ENCODE measurements at regions not wholly inside any gene's neighbourhood (a gene's known extent, or its start where the extent isn't known, plus 50 kb on each side); places are given as distances from the start of the nearest gene placed in this dataset.
"Not testable (repeated sequence)": the region's sequence is repeated elsewhere in the genome, so short reads cannot be mapped to it uniquely, and the experiment has no call there.

GRCh38 chr4:20159516-20159915 lies 92.2 kb upstream of the SLIT2 start:
- no peak overlapping the region for H3K4me3 Mint-ChIP-seq
- H3K4me1 Mint-ChIP-seq: no peaks in the 10 kb centered on the region
- no peak overlapping the region for H3K27ac Mint-ChIP-seq
- no peak for ATAC-seq (ENCODE audit: low read depth)
- no peaks in the 10 kb centered on the region for H3K36me3 Mint-ChIP-seq
- H3K9me3 Mint-ChIP-seq: no peaks in the 10 kb centered on the region
- DNase-seq (ENCODE audit: low spot score in 2 of 2): no peak
- H3K27me3 Mint-ChIP-seq: no peaks in the 10 kb centered on the region

DNA sequence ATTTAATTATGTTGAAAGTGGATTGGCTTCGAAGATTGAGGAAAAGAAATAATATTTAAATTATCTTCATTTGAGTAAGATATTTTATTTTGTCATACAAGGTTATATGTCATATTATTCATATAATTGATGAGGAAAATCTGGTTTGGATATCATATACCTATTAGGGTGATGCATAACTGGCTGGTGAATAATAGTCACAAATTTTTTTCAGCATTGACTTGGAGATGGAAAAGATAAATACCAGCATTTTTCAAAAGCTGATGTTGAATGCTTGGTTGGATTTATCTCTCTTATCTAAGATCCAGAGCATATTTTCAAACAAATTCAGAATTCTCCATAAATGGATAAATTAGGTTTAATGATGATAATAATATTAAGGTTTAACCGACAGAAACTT lies 93.5 kb upstream of the SLIT2 start:
- ATAC-seq (ENCODE audit: low read depth) (no peak), DNase-seq (ENCODE audit: low spot score in 2 of 2) (no peak)
- Mint-ChIP-seq H3K4me3 (no peak overlapping the region), H3K9me3 (no peaks in the 10 kb centered on the region), H3K36me3 (no peaks in the 10 kb centered on the region), H3K27me3 (no peaks in the 10 kb centered on the region), H3K27ac (no peak overlapping the region), H3K4me1 (no peaks in the 10 kb centered on the region)

DNA sequence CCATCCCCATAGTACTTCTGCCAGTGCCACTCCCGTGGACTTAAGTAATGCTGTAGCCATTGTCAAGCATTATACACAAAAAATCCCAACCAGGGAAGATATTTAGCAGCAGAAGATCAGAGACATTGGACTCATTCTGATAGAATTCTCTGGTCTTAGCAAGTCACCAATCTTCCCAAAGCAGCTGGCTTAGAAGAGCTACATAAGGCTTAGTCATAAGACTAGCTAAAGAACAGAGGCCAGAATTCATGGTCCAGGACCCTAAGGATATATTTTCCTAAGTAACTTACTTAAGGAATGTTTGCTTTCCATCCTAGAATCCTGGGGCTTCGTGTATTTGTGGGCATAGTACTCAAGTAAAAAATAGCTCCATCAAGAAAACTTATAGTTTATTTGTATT lies 100.3 kb upstream of the SLIT2 start:
- H3K27ac Mint-ChIP-seq: no peak overlapping the region
- ATAC-seq (ENCODE audit: low read depth): no peak
- DNase-seq (ENCODE audit: low spot score in 2 of 2): no peak

DNA sequence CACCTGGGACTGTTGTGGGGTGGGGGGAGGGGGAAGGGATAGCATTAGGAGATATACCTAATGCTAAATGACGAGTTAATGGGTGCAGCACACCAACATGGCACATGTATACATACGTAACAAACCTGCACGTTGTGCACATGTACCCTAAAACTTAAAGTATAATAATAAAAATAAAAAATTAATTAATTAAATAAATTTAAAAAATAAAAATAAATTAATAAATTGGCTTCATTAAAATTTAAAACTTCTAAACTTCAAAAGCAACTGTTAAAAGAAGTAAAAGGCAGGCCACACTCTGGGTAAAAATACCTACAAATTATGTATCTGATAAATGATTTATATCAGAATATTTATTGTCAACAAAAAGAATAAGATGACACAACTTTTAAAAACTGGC lies 102.6 kb upstream of the SLIT2 start:
- not testable (repeated sequence) for H3K27ac Mint-ChIP-seq; H3K36me3 Mint-ChIP-seq; H3K27me3 Mint-ChIP-seq; DNase-seq (ENCODE audit: low spot score in 2 of 2); H3K4me1 Mint-ChIP-seq; H3K9me3 Mint-ChIP-seq; H3K4me3 Mint-ChIP-seq; ATAC-seq (ENCODE audit: low read depth)

More for the DNA sequence above, 100.3 kb upstream of the SLIT2 start:
- Mint-ChIP-seq H3K36me3 (no peaks in the 10 kb centered on the region), H3K9me3 (peaks cover 2% of the 10 kb centered on the region), H3K4me1 (no peaks in the 10 kb centered on the region), H3K27me3 (no peaks in the 10 kb centered on the region), H3K4me3 (no peak overlapping the region)

GRCh38 chr4:20137176-20137575 lies 114.5 kb upstream of the SLIT2 start:
- DNase-seq (ENCODE audit: low spot score in 2 of 2) (no peak), ATAC-seq (ENCODE audit: low read depth) (no peak)
- H3K9me3 Mint-ChIP-seq: peaks cover 10% of the 10 kb centered on the region
- no peaks in the 10 kb centered on the region for H3K4me1 Mint-ChIP-seq
- H3K36me3 Mint-ChIP-seq: no peaks in the 10 kb centered on the region
- no peaks in the 10 kb centered on the region for H3K27me3 Mint-ChIP-seq
- H3K27ac Mint-ChIP-seq: no peak overlapping the region
- H3K4me3 Mint-ChIP-seq: no peak overlapping the region

GRCh38 chr4:20127626-20128025 lies 124.1 kb upstream of the SLIT2 start:
- H3K27me3 Mint-ChIP-seq: no peaks in the 10 kb centered on the region
- H3K36me3 Mint-ChIP-seq: no peaks in the 10 kb centered on the region
- H3K9me3 Mint-ChIP-seq: no peaks in the 10 kb centered on the region
- no peak overlapping the region for H3K27ac Mint-ChIP-seq
- DNase-seq (ENCODE audit: low spot score in 2 of 2) (no peak), ATAC-seq (ENCODE audit: low read depth) (no peak)
- no peaks in the 10 kb centered on the region for H3K4me1 Mint-ChIP-seq
- H3K4me3 Mint-ChIP-seq: no peak overlapping the region

DNA sequence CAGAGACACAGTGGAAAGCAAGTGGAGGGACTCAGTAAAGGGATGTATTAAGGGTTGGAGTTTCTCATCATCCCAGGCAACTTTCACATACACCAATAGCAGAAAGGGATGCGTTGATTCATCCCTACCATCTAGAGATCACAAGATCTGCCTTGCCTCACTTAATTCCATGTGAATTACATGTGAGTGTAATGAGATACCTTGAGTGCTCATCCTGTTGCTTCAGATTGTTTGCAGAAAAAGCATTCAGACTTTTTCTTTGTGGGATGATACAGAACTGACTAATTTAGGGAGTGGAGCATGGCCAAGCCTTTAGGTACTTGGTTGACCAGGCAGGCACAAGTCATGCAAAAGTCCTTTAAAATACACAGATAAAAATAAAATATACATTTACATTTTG lies 124.8 kb upstream of the SLIT2 start:
- H3K4me1 Mint-ChIP-seq: no peaks in the 10 kb centered on the region

GRCh38 chr4:20124317-20125026 lies 127.2 kb upstream of the SLIT2 start:
- H3K36me3 Mint-ChIP-seq: no peaks in the 10 kb centered on the region
- no peak for DNase-seq (ENCODE audit: low spot score in 2 of 2)
- no peaks in the 10 kb centered on the region for H3K9me3 Mint-ChIP-seq
- H3K4me1 Mint-ChIP-seq: no peaks in the 10 kb centered on the region
- no peak overlapping the region for H3K4me3 Mint-ChIP-seq
- H3K27ac Mint-ChIP-seq: no peak overlapping the region
- no peak for ATAC-seq (ENCODE audit: low read depth)
- H3K27me3 Mint-ChIP-seq: no peaks in the 10 kb centered on the region

More for the DNA sequence above, 124.8 kb upstream of the SLIT2 start:
- DNase-seq (ENCODE audit: low spot score in 2 of 2) (no peak), ATAC-seq (ENCODE audit: low read depth) (no peak)
- no peaks in the 10 kb centered on the region for H3K36me3 Mint-ChIP-seq
- H3K27ac Mint-ChIP-seq: no peak overlapping the region
- no peaks in the 10 kb centered on the region for H3K27me3 Mint-ChIP-seq
- H3K4me3 Mint-ChIP-seq: no peak overlapping the region
- no peaks in the 10 kb centered on the region for H3K9me3 Mint-ChIP-seq

DNA sequence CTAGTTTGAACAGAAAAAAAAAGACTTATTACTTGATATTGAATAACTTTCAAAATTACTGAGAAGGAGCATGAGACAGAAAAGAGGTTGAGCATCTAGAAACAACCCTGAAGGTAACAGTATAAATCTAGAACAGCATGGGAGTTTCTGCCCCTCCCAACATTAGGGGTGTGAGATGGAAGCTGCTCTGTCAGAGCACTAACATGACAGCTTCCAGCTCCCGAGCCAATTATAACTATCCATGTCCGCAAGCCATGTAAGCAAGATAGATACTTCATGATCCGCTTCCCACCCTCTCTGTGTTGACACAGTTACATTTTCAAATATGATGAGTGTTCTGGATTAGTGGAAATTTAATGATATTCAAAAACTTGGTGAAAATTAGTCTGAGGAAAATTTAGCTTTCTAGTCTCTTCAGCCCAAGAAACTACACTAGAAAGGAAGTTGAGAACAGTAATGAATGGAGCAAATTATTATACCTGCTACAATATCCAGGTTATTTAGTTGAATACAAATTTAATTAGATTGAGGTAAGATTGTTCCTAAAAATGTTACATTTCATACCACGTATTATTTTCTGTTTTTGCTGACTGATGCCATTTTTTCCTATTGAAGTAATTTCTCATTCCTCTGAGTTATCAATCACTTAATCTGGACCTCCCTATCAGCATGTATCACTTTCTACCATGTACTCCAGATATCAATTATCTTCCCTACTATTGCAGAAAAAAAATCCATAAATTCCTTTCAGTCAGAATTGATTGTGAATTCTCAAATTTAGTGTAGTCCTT lies 129.3 kb upstream of the SLIT2 start:
- no peaks in the 10 kb centered on the region for H3K27me3 Mint-ChIP-seq
- H3K4me3 Mint-ChIP-seq: no peak overlapping the region
- peaks cover 4% of the 10 kb centered on the region for H3K9me3 Mint-ChIP-seq
- no peaks in the 10 kb centered on the region for H3K4me1 Mint-ChIP-seq
- H3K27ac Mint-ChIP-seq: no peak overlapping the region
- no peak for ATAC-seq (ENCODE audit: low read depth)
- H3K36me3 Mint-ChIP-seq: no peaks in the 10 kb centered on the region
- DNase-seq (ENCODE audit: low spot score in 2 of 2): no peak

DNA sequence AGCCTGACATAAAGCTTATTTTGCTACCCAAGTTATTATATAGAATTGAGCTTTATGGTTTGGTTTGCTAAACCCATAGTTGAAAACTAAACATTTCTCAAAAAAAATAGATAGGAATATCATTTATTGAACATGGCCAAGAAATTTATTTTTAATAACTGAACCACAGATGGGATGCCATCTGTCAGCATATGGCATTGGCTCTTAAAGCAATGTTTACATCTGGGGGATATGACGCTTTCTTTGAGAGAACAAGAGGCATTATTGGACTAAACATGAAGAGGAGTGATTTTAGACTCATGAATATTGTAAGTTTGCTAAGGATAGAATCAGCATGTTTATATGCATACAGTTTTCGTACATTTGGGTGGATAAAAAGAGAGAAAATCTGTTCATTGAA lies 132.6 kb upstream of the SLIT2 start:
- H3K9me3 Mint-ChIP-seq: peaks cover 5% of the 10 kb centered on the region
- no peak for ATAC-seq (ENCODE audit: low read depth)
- H3K4me1 Mint-ChIP-seq: no peaks in the 10 kb centered on the region

GRCh38 chr4:20109391-20109790 lies 142.3 kb upstream of the SLIT2 start:
- Mint-ChIP-seq H3K27ac (no peak overlapping the region), H3K9me3 (peaks cover 6% of the 10 kb centered on the region), H3K4me3 (no peak overlapping the region), H3K36me3 (no peaks in the 10 kb centered on the region), H3K27me3 (no peaks in the 10 kb centered on the region), H3K4me1 (no peaks in the 10 kb centered on the region)
- ATAC-seq (ENCODE audit: low read depth): no peak
- no peak for DNase-seq (ENCODE audit: low spot score in 2 of 2)

More for the DNA sequence above, 132.6 kb upstream of the SLIT2 start:
- Mint-ChIP-seq H3K4me3 (no peak overlapping the region), H3K27ac (no peak overlapping the region), H3K36me3 (no peaks in the 10 kb centered on the region), H3K27me3 (no peaks in the 10 kb centered on the region)
- DNase-seq (ENCODE audit: low spot score in 2 of 2): no peak

GRCh38 chr4:20106921-20107320 lies 144.8 kb upstream of the SLIT2 start:
- Mint-ChIP-seq H3K4me3 (no peak overlapping the region), H3K36me3 (no peaks in the 10 kb centered on the region), H3K27ac (no peak overlapping the region), H3K27me3 (no peaks in the 10 kb centered on the region), H3K4me1 (no peaks in the 10 kb centered on the region), H3K9me3 (peaks cover 4% of the 10 kb centered on the region)
- ATAC-seq (ENCODE audit: low read depth): no peak
- DNase-seq (ENCODE audit: low spot score in 2 of 2): no peak

DNA sequence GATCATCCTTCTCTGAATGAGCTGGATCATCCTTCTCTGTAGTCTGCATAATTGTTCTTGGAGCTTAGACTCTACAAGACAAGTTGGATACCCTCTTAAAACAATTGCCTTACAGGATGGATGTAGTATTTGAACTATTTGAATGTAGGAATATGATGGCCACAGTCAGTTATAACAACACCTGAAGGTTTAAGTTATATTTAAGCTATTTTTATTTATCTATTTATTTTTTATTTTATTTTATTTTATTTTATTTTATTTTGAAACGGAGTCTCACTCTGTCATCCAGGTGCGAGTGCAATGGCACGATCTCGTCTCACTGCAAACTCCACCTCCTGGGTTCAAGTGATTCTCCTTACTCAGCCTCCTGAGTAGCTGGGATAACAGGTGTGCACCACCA lies 149.9 kb upstream of the SLIT2 start:
- ATAC-seq (ENCODE audit: low read depth): no peak
- Mint-ChIP-seq H3K27me3 (no peaks in the 10 kb centered on the region), H3K36me3 (no peaks in the 10 kb centered on the region), H3K9me3 (peaks cover 1% of the 10 kb centered on the region), H3K4me3 (no peak overlapping the region), H3K27ac (no peak overlapping the region), H3K4me1 (no peaks in the 10 kb centered on the region)
- no peak for DNase-seq (ENCODE audit: low spot score in 2 of 2)

- no peaks in the 10 kb centered on the region for H3K27me3 Mint-ChIP-seq
- DNase-seq (ENCODE audit: low spot score in 2 of 2): no peak
- no peak overlapping the region for H3K27ac Mint-ChIP-seq
- no peaks in the 10 kb centered on the region for H3K4me1 Mint-ChIP-seq
- H3K4me3 Mint-ChIP-seq: no peak overlapping the region
- ATAC-seq (ENCODE audit: low read depth): no peak
- no peaks in the 10 kb centered on the region for H3K36me3 Mint-ChIP-seq
- H3K9me3 Mint-ChIP-seq: peaks cover 3% of the 10 kb centered on the region
Measured at GRCh38 chr4:20096911-20097310, 154.8 kb upstream of the SLIT2 start.
